Glomerular endothelial cell (primary cell): ENCODE measurements at regions not wholly inside any gene's neighbourhood (a gene's known extent, or its start where the extent isn't known, plus 50 kb on each side); places are given as distances from the start of the nearest gene placed in this dataset.
A peak's percentile ranks its signal among the peaks of the same experiment; 100 is the strongest.
"Not testable (repeated sequence)": the region's sequence is repeated elsewhere in the genome, so short reads cannot be mapped to it uniquely, and the experiment has no call there.

ENCODE experiments used
- DNase-seq: peaks from one replicate; pipeline ENCODE4 v3.0.0-alpha.2; 2011; ENCODE audit warnings: low read depth, low spot score; ENCODE audit errors: extremely low read depth

GRCh38 chr14:71789005-71789404 lies 143.2 kb upstream of the RGS6 start:
- DNase-seq, result no peak

GRCh38 chr14:71799841-71800240 lies 132.4 kb upstream of the RGS6 start:
- no peak for DNase-seq

GRCh38 chr14:71800878-71801277 lies 131.4 kb upstream of the RGS6 start:
- DNase-seq, result no peak

- DNase-seq, result peak; percentile 61
These were observed 128.5 kb upstream of the RGS6 start for GRCh38 chr14:71803539-71804260.

- DNase-seq, result no peak
These were observed 127.2 kb upstream of the RGS6 start for GRCh38 chr14:71804992-71805391.

GRCh38 chr14:71807049-71807448 lies 125.2 kb upstream of the RGS6 start:
- not testable (repeated sequence) for DNase-seq

- not testable (repeated sequence) for DNase-seq
These were observed 121.4 kb upstream of the RGS6 start for GRCh38 chr14:71810800-71811199.

- DNase-seq, result no peak
These were observed 119.5 kb upstream of the RGS6 start for GRCh38 chr14:71812693-71813092.

- DNase-seq, result no peak
These were observed 117.1 kb upstream of the RGS6 start for GRCh38 chr14:71815110-71815509.

GRCh38 chr14:71824816-71825215 lies 107.4 kb upstream of the RGS6 start:
- DNase-seq, result no peak

GRCh38 chr14:71833476-71833875 lies 98.8 kb upstream of the RGS6 start:
- no peak for DNase-seq

- no peak for DNase-seq
These were observed 97.7 kb upstream of the RGS6 start for GRCh38 chr14:71834284-71835204.

- no peak for DNase-seq
These were observed 80.0 kb upstream of the RGS6 start for GRCh38 chr14:71852181-71852580.

- peak; percentile 39 for DNase-seq
These were observed 76.7 kb upstream of the RGS6 start for GRCh38 chr14:71855399-71856036.

- no peak for DNase-seq
These were observed 75.9 kb upstream of the RGS6 start for GRCh38 chr14:71856199-71856919.

- DNase-seq, result no peak
These were observed 69.2 kb upstream of the RGS6 start for GRCh38 chr14:71863049-71863448.

- DNase-seq, result no peak
These were observed 68.5 kb upstream of the RGS6 start for GRCh38 chr14:71863766-71864165.
